ENCODE measurements at regions not wholly inside any gene's neighbourhood (a gene's known extent, or its start where the extent isn't known, plus 50 kb on each side); places are given as distances from the start of the nearest gene placed in this dataset.

GRCh38 chr7:47181746-47182361 is 400.1 kb downstream of the TNS3 start:
- H3K9me3 Mint-ChIP-seq, result peaks cover 13% of the 10 kb centered on the region
- ATAC-seq (no peak), DNase-seq (ENCODE audit: low spot score) (no peak)
- H3K27me3 Mint-ChIP-seq (ENCODE audit: insufficient read depth, low read depth, poor library complexity), result peaks cover 4% of the 10 kb centered on the region
- no peaks in the 10 kb centered on the region for H4K20me1 ChIP-seq (replicated peaks; ENCODE audit: insufficient read depth)
- no peak overlapping the region for H3K4me3 Mint-ChIP-seq
- H3K4me2 ChIP-seq, result no peak overlapping the region
- peaks cover 12% of the 10 kb centered on the region for H3K4me1 Mint-ChIP-seq
- H3K27ac Mint-ChIP-seq, result no peak overlapping the region
- H3K36me3 Mint-ChIP-seq (ENCODE audit: low read depth), result peaks cover 7% of the 10 kb centered on the region
- H3K27me3 ChIP-seq (ENCODE audit: insufficient read depth), result no peaks in the 10 kb centered on the region
- H3K4me3 ChIP-seq, result no peak overlapping the region
- no peaks in the 10 kb centered on the region; the same call in 1 of the 2 replicates for H3K9me2 ChIP-seq (ENCODE audit: insufficient read depth)
- no peak for TF ChIP-seq ZNF331 (CRISPR knock-in tag; IDR thresholded peaks at IDR 0.05; ENCODE audit: low read depth)
- no peak for TF ChIP-seq CTCF (conservative IDR thresholded peaks at IDR 0.05; ENCODE audit: low read depth in 2 of 2)
- no peak for TF ChIP-seq EZH2 (IDR thresholded peaks at IDR 0.05; ENCODE audit: low read depth, unreplicated experiment)
- TF ChIP-seq ZNF462 (CRISPR knock-in tag; IDR thresholded peaks at IDR 0.05), result no peak
- TF ChIP-seq ZNF114 (CRISPR knock-in tag; IDR thresholded peaks at IDR 0.05), result no peak
- TF ChIP-seq POLR2AphosphoS5 (IDR thresholded peaks at IDR 0.05; ENCODE audit: low read depth), result no peak
- H3K4me1 ChIP-seq (ENCODE audit: insufficient read depth), result no peaks in the 10 kb centered on the region
- no peak overlapping the region for H3K27ac ChIP-seq (ENCODE audit: low read depth)
- H3K36me3 ChIP-seq (ENCODE audit: insufficient read depth), result no peaks in the 10 kb centered on the region
- H3F3A ChIP-seq (replicated peaks; ENCODE audit: low read depth), result no peaks in the 10 kb centered on the region
- H3K79me2 ChIP-seq (replicated peaks; ENCODE audit: insufficient read depth), result no peaks in the 10 kb centered on the region
- H2AFZ ChIP-seq, result no peak overlapping the region
